Glomerular visceral epithelial cell (primary cell): ENCODE measurements at regions not wholly inside any gene's neighbourhood (a gene's known extent, or its start where the extent isn't known, plus 50 kb on each side); places are given as distances from the start of the nearest gene placed in this dataset.
A peak's percentile ranks its signal among the peaks of the same experiment; 100 is the strongest.
"Not testable (repeated sequence)": the region's sequence is repeated elsewhere in the genome, so short reads cannot be mapped to it uniquely, and the experiment has no call there.

Experiments used
- DNase-seq: peaks from one replicate; pipeline ENCODE4 v3.0.0-alpha.2; 2016; ENCODE audit errors: extremely low spot score

DNA sequence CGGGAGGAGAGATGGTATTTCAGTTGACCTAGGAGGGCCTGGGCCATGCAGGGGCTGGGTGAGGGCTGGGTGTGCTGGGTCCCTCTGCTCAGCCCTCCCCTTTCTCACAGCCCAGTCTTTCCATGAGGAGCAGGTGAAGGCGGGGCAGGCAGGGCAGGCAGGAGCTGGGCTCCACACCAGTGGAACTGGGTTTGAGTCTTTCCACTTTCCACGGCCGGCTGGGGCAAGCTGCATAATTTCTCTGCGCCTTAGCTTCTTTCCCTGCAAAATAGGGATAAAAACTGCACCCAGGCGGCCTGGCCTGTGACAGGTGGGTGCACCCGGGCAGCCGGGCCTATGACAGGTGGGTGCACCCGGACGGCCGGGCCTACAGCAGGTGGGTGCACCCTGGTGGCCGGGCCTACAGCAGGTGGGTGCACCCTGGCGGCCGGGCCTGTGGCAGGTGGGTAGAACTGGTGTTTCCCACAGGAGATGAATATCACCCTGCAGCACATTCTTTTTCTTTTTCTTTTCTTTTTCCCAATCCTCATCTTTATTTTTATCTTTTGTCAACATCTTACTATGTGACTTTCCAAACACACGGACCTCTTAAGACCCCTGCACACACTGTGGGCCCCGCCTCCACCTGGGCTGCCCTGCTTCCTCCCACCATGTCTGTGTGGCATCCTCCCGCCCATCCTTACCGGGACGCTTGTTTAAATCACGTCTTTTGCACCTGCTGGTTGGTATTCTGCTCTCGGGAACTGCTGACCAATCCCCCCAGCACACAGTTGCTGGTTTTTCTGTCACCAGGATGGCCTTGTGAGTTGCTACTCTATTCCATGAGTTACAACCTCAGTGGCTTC, 111.3 kb downstream of the NPIPB11 start:
- not testable (repeated sequence) for DNase-seq

GRCh38 chr16:29294400-29294933, 112.0 kb downstream of the NPIPB11 start:
- not testable (repeated sequence) for DNase-seq

GRCh38 chr16:29293545-29293944, 113.0 kb downstream of the NPIPB11 start:
- not testable (repeated sequence) for DNase-seq

DNA sequence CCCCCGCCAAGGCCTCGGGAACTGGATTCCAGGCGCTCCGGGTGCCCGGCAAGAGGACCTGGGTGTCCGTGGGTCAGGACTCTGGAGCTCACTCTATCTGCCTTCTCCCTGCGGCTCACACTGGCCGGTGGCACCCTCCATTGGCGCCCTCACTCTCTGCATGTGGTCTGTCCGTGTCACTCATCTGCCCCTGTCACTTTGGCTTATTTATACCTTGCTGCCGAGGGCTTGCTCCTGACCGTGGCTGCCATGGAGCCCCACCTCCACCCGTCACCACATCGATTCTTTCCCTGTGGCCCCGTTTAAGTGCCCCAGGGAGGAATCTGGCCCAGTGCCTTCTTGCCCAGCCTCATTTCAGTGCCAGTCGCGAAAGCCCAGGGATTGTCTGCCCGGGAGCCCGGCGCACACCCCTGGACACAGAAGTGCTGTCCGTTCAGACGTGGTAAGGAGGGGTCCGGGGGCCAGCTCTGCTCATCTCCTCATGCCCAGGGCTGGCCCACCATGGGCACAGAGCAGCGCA, 113.5 kb downstream of the NPIPB11 start:
- DNase-seq: not testable (repeated sequence)

- not testable (repeated sequence) for DNase-seq
Observed at GRCh38 chr16:29291329-29292271, 114.9 kb downstream of the NPIPB11 start.

GRCh38 chr16:29290631-29291247, 115.8 kb downstream of the NPIPB11 start:
- peak; percentile 96 for DNase-seq

GRCh38 chr16:29289516-29290239, 116.8 kb downstream of the NPIPB11 start:
- not testable (repeated sequence) for DNase-seq

DNA sequence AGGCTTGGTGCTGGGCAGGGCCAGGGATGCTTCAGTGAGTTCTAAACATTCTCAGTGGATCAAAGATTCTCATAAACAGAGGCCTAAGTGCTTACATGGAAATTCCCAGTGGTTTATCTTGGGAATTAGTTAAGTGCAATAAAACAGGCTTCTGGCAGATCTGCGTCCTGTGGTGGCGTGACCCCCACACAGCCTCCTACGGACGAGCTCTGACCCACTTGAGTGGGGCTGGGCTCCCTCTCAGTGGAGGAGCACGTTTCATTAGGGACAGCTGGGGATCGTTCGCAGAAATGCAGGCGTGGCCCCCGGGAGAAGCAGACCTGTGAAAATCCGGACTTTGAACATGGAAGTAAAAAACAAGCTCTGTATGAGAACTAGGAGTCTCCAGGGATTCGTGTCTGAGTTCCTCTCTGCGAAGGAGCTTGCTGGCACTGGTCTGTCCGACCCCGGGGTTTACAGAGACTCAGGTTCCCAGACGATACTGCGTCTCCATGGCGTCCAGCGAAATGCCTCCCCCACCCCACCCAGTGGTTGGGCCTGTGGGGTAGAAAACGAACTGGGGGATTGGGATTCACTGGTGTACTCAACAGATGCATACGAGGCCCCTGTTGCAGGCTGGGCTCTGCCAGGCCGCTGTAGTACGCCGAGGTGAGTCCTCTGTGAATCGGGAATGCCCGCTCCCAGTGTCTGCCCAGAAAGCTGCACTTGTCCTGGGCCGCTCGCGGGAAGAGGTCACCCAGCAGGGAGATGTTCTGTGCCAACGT, 117.6 kb downstream of the NPIPB11 start:
- peak; percentile 76 for DNase-seq

- DNase-seq: not testable (repeated sequence)
Observed at GRCh38 chr16:29287871-29288535, 118.5 kb downstream of the NPIPB11 start.

DNA sequence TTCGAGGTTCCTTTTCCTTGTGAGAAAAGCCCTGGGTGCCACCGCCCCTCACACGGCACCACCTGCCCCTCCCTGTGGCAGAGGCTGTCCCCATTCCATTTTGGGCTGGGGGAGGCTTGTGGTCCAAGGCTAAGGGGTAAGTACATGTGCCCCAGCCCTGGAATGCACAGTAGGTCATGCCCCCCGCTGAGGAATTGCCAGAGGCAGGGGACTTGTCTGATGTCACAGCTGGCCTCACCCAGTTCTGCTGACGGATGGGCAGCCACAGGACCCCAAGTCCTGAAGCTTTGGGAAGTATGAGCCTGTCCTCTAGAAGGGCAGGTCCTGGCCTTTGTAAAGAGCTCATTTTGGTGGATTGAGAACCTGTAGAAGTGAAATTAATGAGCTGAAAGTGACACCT, 119.3 kb downstream of the NPIPB11 start:
- not testable (repeated sequence) for DNase-seq

GRCh38 chr16:29286796-29287195, 119.7 kb downstream of the NPIPB11 start:
- DNase-seq: not testable (repeated sequence)

DNA sequence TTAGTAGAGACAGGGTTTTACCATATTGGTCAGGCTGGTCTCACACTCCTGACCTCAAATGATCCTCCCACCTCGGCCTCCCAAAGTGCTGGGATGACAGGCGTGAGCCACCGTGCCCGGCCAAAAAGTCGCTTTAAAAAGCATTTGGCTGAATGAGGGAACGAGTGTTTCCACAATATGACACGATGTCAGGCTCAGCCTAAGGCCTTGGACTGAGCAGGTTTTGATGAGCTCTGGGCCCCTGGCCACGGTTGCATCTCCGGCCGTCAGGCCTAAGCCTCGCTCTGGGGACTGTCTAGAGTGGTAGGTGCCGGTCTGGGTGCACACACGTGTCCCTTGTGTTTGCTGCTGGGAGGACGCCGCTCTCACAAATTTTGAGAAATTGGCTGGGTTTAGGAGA, 120.3 kb downstream of the NPIPB11 start:
- DNase-seq: not testable (repeated sequence)

DNA sequence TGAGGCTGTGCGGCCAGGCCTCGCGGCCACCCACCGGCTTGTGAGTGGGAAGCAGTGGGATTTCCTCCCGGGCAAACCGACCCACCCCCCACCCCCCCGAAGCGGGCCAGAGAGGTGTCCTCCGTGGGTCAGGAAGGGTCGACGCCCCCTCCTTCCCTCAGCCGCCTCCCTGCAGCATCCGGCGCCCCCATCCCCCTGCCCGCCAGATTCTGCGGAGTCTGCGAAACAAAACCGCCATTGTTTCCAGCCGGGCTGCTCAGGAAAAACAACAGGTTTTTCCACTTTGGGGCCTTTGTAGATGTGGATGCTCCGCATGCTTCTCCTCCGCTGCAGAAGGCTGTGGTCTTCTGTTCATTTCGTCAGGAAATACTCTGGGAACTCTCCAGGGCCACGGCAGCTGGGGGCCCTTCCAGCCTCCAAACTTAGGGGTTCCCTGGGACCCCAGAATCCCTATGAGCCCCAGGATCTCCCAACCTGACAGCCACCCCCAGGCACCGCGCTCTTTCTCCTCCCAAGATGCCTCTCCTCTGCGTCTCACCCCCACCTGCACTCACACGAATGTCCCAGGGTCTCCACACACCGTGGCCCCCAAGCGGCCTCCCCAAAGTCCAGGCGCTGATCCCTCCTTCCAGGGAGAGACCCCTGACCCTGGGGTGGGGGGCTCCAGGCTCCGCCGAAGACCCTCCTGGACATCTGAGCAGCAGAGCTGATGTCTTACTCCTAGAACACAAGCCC, 121.2 kb downstream of the NPIPB11 start:
- not testable (repeated sequence) for DNase-seq

DNA sequence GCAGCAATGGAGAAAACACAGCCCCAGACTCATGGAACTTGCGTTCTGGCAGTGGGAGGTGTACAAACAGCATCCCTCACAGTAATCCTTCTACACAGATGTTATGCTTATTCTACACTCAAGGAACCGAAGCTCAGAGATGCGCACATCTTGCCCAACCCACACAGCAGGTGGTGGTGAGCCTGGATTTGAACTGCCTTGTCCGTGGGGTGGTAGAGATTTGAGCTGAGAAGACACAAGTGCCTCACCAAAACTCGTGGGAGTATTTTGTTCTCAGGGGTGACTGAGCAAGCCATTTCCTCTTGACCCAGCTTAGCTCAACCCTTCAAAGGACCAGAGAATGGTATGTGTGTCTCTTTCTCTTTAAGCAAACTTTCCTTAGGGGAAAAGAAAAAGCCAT, 121.8 kb downstream of the NPIPB11 start:
- DNase-seq: not testable (repeated sequence)

GRCh38 chr16:29284159-29284558, 122.4 kb downstream of the NPIPB11 start:
- DNase-seq: not testable (repeated sequence)

GRCh38 chr16:29278097-29278871, 128.2 kb downstream of the NPIPB11 start:
- not testable (repeated sequence) for DNase-seq

- DNase-seq: not testable (repeated sequence)
Observed at GRCh38 chr16:29276446-29276845, 130.1 kb downstream of the NPIPB11 start.
